ENCODE measurements at regions not wholly inside any gene's neighbourhood (a gene's known extent, or its start where the extent isn't known, plus 50 kb on each side); places are given as distances from the start of the nearest gene placed in this dataset.

GRCh38 chr13:22076658-22077057, 405.8 kb downstream of the FGF9 start:
- Histone ChIP-seq H3K9me3 (ENCODE audit: insufficient read depth, low read depth, low read length) (peaks cover 4% of the 10 kb centered on the region), H3K27me3 (ENCODE audit: insufficient read depth, low read length) (no peaks in the 10 kb centered on the region), H3K4me2 (ENCODE audit: low read length) (no peak overlapping the region), H3K4me1 (ENCODE audit: insufficient read depth, low read length) (no peaks in the 10 kb centered on the region), H3K9ac (ENCODE audit: low read length) (no peak overlapping the region), H3K36me3 (ENCODE audit: insufficient read depth, low read length) (no peaks in the 10 kb centered on the region), H3K27ac (ENCODE audit: low read depth, low read length) (no peak overlapping the region), H4K20me1 (ENCODE audit: insufficient read depth, low read length) (no peaks in the 10 kb centered on the region), H3K4me3 (ENCODE audit: insufficient read depth, low read depth, low read length) (no peak overlapping the region), H2AFZ (ENCODE audit: low read depth, low read length) (no peak overlapping the region), H3K79me2 (ENCODE audit: insufficient read depth, low read length) (no peaks in the 10 kb centered on the region)
- H3K4me1 Mint-ChIP-seq (ENCODE audit: low read depth, unreplicated experiment): no peaks in the 10 kb centered on the region
- H3K27me3 Mint-ChIP-seq (ENCODE audit: low read depth, unreplicated experiment): peaks cover 11% of the 10 kb centered on the region
- DNase-seq (ENCODE audit: low read depth): no peak
- no peak for TF ChIP-seq CTCF (IDR thresholded peaks at IDR 0.05; ENCODE audit: insufficient read depth, low read depth, low read length)
- no peak for TF ChIP-seq EZH2 (IDR thresholded peaks at IDR 0.05; ENCODE audit: insufficient read depth, low read length)
- H3K4me3 Mint-ChIP-seq (ENCODE audit: unreplicated experiment): no peak overlapping the region
- H3K27ac Mint-ChIP-seq (ENCODE audit: unreplicated experiment): no peak overlapping the region
- no peaks in the 10 kb centered on the region for H3K36me3 Mint-ChIP-seq (ENCODE audit: low read depth, unreplicated experiment)
- no peaks in the 10 kb centered on the region for H3K9me3 Mint-ChIP-seq (ENCODE audit: unreplicated experiment)
- FAIRE-seq: no peak

DNA sequence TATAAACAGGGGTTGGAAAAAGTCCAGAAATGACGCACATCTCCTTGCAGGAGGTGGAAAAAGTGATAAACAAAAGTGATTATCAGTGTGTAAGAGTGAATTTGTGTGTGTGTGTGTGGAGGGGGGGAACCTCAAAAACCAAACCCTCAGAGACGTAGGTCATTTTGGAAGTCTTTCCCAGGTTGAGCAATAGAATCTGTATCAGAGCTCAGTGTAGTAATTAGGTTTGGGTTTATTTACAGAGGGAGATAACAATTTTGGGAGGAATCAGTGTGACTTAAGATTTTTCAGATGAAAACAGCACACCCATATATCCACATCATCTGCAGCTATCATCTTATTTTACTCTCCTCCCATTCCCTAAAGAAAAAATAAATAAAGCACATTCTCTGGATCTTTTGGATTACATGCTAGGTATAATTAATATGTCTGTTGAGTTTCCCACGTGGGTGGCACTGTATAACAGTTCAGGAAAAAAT, 406.4 kb downstream of the FGF9 start:
- Histone ChIP-seq H3K27ac (ENCODE audit: low read depth, low read length) (no peak overlapping the region), H3K4me1 (ENCODE audit: insufficient read depth, low read length) (no peaks in the 10 kb centered on the region), H3K36me3 (ENCODE audit: insufficient read depth, low read length) (no peaks in the 10 kb centered on the region), H3K4me2 (ENCODE audit: low read length) (no peak overlapping the region), H4K20me1 (ENCODE audit: insufficient read depth, low read length) (no peaks in the 10 kb centered on the region), H3K27me3 (ENCODE audit: insufficient read depth, low read length) (no peaks in the 10 kb centered on the region), H3K9me3 (ENCODE audit: insufficient read depth, low read depth, low read length) (peaks cover 4% of the 10 kb centered on the region), H3K4me3 (ENCODE audit: insufficient read depth, low read depth, low read length) (no peak overlapping the region), H3K79me2 (ENCODE audit: insufficient read depth, low read length) (no peaks in the 10 kb centered on the region), H3K9ac (ENCODE audit: low read length) (no peak overlapping the region), H2AFZ (ENCODE audit: low read depth, low read length) (no peak overlapping the region)
- Mint-ChIP-seq H3K36me3 (ENCODE audit: low read depth, unreplicated experiment) (no peaks in the 10 kb centered on the region), H3K27me3 (ENCODE audit: low read depth, unreplicated experiment) (peaks cover 11% of the 10 kb centered on the region), H3K9me3 (ENCODE audit: unreplicated experiment) (no peaks in the 10 kb centered on the region), H3K27ac (ENCODE audit: unreplicated experiment) (no peak overlapping the region), H3K4me1 (ENCODE audit: low read depth, unreplicated experiment) (no peaks in the 10 kb centered on the region), H3K4me3 (ENCODE audit: unreplicated experiment) (no peak overlapping the region)
- FAIRE-seq: no peak
- TF ChIP-seq CTCF (IDR thresholded peaks at IDR 0.05; ENCODE audit: insufficient read depth, low read depth, low read length): no peak
- TF ChIP-seq EZH2 (IDR thresholded peaks at IDR 0.05; ENCODE audit: insufficient read depth, low read length): no peak
- no peak for DNase-seq (ENCODE audit: low read depth)

DNA sequence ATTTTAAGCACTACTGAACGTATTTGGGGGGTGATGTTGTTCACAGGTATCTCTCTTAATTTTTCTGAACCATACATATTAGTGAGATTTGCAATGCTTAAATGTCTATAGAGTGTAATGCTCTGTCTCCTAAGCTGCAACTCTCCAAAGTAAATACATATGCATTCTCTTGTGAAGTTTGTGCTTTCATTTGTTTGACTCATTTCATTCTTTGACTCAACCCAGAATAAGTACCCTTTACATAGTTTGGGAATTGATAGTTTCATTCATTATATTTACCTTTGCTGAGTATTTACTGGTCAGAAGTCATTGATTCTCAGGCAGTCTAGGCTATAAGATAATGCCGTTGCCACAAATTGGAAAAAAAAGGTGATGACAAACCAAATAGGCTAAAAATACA, 406.9 kb downstream of the FGF9 start:
- peaks cover 11% of the 10 kb centered on the region for H3K27me3 Mint-ChIP-seq (ENCODE audit: low read depth, unreplicated experiment)
- H4K20me1 ChIP-seq (ENCODE audit: insufficient read depth, low read length): no peaks in the 10 kb centered on the region
- H3K27ac Mint-ChIP-seq (ENCODE audit: unreplicated experiment): no peak overlapping the region
- no peak overlapping the region for H2AFZ ChIP-seq (ENCODE audit: low read depth, low read length)
- H3K27ac ChIP-seq (ENCODE audit: low read depth, low read length): no peak overlapping the region
- no peak overlapping the region for H3K4me2 ChIP-seq (ENCODE audit: low read length)
- no peaks in the 10 kb centered on the region for H3K4me1 ChIP-seq (ENCODE audit: insufficient read depth, low read length)
- FAIRE-seq (no peak), DNase-seq (ENCODE audit: low read depth) (no peak)
- no peaks in the 10 kb centered on the region for H3K4me1 Mint-ChIP-seq (ENCODE audit: low read depth, unreplicated experiment)
- H3K9ac ChIP-seq (ENCODE audit: low read length): no peak overlapping the region
- H3K4me3 ChIP-seq (ENCODE audit: insufficient read depth, low read depth, low read length): no peak overlapping the region
- no peaks in the 10 kb centered on the region for H3K36me3 Mint-ChIP-seq (ENCODE audit: low read depth, unreplicated experiment)
- H3K9me3 Mint-ChIP-seq (ENCODE audit: unreplicated experiment): peaks cover 2% of the 10 kb centered on the region
- H3K79me2 ChIP-seq (ENCODE audit: insufficient read depth, low read length): no peaks in the 10 kb centered on the region
- peaks cover 9% of the 10 kb centered on the region for H3K9me3 ChIP-seq (ENCODE audit: insufficient read depth, low read depth, low read length)
- TF ChIP-seq CTCF (IDR thresholded peaks at IDR 0.05; ENCODE audit: insufficient read depth, low read depth, low read length) (no peak), EZH2 (IDR thresholded peaks at IDR 0.05; ENCODE audit: insufficient read depth, low read length) (no peak)
- no peak overlapping the region for H3K4me3 Mint-ChIP-seq (ENCODE audit: unreplicated experiment)
- no peaks in the 10 kb centered on the region for H3K36me3 ChIP-seq (ENCODE audit: insufficient read depth, low read length)
- no peaks in the 10 kb centered on the region for H3K27me3 ChIP-seq (ENCODE audit: insufficient read depth, low read length)
